Endodermal cell (in vitro differentiated cells): ENCODE measurements at regions not wholly inside any gene's neighbourhood (a gene's known extent, or its start where the extent isn't known, plus 50 kb on each side); places are given as distances from the start of the nearest gene placed in this dataset.

Source experiments
- DNase-seq: peaks from one replicate; pipeline ENCODE4 v3.0.0-alpha.2; 2017
- H3K27ac ChIP-seq: 2 replicates; pipeline ENCODE4 v1.5.1; 2013; ENCODE audit warnings: mild to moderate bottlenecking, low read depth, low read length, moderate library complexity
- H3K27me3 ChIP-seq: 2 replicates; pipeline ENCODE4 v1.6.1; 2013; ENCODE audit warnings: mild to moderate bottlenecking, low read length, moderate library complexity; ENCODE audit not compliant: insufficient read depth, control insufficient read depth, poor library complexity, severe bottlenecking
- H3K36me3 ChIP-seq: 2 replicates; pipeline ENCODE4 v1.7.0; 2013; ENCODE audit warnings: mild to moderate bottlenecking, low read length, moderate library complexity; ENCODE audit not compliant: control insufficient read depth, insufficient read depth
- H3K4me1 ChIP-seq: one replicate; pipeline ENCODE4 v1.7.0; 2013; ENCODE audit warnings: low read length; ENCODE audit not compliant: control insufficient read depth, insufficient read depth
- H3K4me3 ChIP-seq: 2 replicates; pipeline ENCODE4 v1.5.1; 2013; ENCODE audit warnings: mild to moderate bottlenecking, low read length, moderate library complexity
- H3K9ac ChIP-seq: 2 replicates; pipeline ENCODE4 v1.6.1; 2013; ENCODE audit warnings: mild to moderate bottlenecking, low read length, moderate library complexity; ENCODE audit not compliant: poor library complexity, severe bottlenecking; ENCODE audit errors: extremely low read depth
- H3K9me3 ChIP-seq: 2 replicates; pipeline ENCODE4 v1.6.1; 2013; ENCODE audit warnings: mild to moderate bottlenecking, low read length, moderate library complexity; ENCODE audit not compliant: control insufficient read depth
- H3K27ac Mint-ChIP-seq: 2 replicates; pipeline ENCODE4 v1.8.0; 2020; ENCODE audit warnings: mixed read lengths
- H3K27me3 Mint-ChIP-seq: 2 replicates; pipeline ENCODE4 v1.8.0; 2021; ENCODE audit warnings: mild to moderate bottlenecking, mixed read lengths; ENCODE audit not compliant: insufficient read depth
- H3K36me3 Mint-ChIP-seq: 2 replicates; pipeline ENCODE4 v1.8.0; 2020; ENCODE audit warnings: low read depth, mixed read lengths
- H3K4me1 Mint-ChIP-seq: 2 replicates; pipeline ENCODE4 v1.8.0; 2020; ENCODE audit warnings: mixed read lengths
- H3K4me3 Mint-ChIP-seq: 2 replicates; pipeline ENCODE4 v1.8.0; 2020; ENCODE audit warnings: mild to moderate bottlenecking, moderate library complexity, mixed read lengths
- H3K9me3 Mint-ChIP-seq: 2 replicates; pipeline ENCODE4 v1.8.0; 2020; ENCODE audit warnings: mild to moderate bottlenecking, mixed read lengths
- WGBS, 2 experiments: methylation state at CpG; one replicate each; pipeline versions ENCODE4 v1.1.5 to v1.1.7; 2013; ENCODE audit warnings: missing lambda C conversion rate in 2 of 2, mixed read lengths in 1 of 2; ENCODE audit not compliant: insufficient coverage in 1 of 2, insufficient read length in 1 of 2; 5-methylcytosine and 5-hydroxymethylcytosine counted together
- TF ChIP-seq, protein P1 (sequence below): fragments of 200-600 bp; sonication (generic); conservative IDR thresholded peaks from 2 replicates; pipeline ENCODE4 v1.5.0; 2021; ENCODE audit warnings: antibody characterized with exemption, mild to moderate bottlenecking

DNA sequence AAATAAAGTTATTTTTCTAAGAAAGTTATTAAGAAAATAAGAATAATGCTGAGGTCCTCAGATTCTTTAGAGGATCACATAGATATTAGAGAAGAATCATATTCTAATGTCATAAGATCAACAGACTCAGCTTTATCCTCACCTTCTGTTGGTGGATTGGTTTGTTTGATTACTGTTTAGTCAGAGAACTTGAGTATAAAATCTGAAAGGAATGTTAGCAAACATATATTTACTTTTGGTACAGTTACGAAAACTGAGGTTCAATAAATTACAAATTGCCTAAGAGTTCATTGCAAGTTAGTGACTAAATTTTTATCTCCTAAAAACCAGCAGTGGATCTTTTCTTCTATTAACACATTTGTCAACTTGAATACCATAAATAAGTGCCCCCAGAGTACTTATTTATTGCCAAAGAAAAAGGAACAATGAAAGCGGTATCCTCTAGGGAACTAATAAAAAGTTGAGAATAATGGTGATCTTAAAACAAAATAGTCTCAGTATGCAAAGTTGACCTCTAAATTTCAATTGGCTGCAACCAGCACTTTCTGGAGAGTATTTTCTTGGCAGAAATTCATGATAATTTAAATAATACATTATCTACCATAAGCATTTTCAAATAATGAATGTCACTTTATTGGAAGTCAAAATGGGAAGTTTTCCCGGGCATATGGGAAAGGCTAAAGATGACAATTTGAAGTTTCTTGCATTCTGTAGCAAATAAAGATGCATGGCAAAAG lies 296.8 kb downstream of the OTOL1 start:
- Histone ChIP-seq H3K4me3 (no peak overlapping the region), H3K9ac (no peak overlapping the region), H3K27me3 (no peaks in the 10 kb centered on the region), H3K27ac (no peak overlapping the region), H3K9me3 (no peaks in the 10 kb centered on the region), H3K36me3 (no peaks in the 10 kb centered on the region), H3K4me1 (no peaks in the 10 kb centered on the region)
- H3K9me3 Mint-ChIP-seq, result no peaks in the 10 kb centered on the region
- no peak overlapping the region for H3K27ac Mint-ChIP-seq
- no peak for DNase-seq
- no peaks in the 10 kb centered on the region for H3K27me3 Mint-ChIP-seq
- TF ChIP-seq, protein P1, sequence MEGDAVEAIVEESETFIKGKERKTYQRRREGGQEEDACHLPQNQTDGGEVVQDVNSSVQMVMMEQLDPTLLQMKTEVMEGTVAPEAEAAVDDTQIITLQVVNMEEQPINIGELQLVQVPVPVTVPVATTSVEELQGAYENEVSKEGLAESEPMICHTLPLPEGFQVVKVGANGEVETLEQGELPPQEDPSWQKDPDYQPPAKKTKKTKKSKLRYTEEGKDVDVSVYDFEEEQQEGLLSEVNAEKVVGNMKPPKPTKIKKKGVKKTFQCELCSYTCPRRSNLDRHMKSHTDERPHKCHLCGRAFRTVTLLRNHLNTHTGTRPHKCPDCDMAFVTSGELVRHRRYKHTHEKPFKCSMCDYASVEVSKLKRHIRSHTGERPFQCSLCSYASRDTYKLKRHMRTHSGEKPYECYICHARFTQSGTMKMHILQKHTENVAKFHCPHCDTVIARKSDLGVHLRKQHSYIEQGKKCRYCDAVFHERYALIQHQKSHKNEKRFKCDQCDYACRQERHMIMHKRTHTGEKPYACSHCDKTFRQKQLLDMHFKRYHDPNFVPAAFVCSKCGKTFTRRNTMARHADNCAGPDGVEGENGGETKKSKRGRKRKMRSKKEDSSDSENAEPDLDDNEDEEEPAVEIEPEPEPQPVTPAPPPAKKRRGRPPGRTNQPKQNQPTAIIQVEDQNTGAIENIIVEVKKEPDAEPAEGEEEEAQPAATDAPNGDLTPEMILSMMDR, result no peak
- H3K4me3 Mint-ChIP-seq, result no peak overlapping the region
- WGBS, 2 experiments, result 97% methylated on average over 3 of the region's 3 CpGs; no CpG with 5 or more reads in 1 of the 2 experiments
- H3K36me3 Mint-ChIP-seq, result no peaks in the 10 kb centered on the region
- peaks cover 5% of the 10 kb centered on the region for H3K4me1 Mint-ChIP-seq

DNA sequence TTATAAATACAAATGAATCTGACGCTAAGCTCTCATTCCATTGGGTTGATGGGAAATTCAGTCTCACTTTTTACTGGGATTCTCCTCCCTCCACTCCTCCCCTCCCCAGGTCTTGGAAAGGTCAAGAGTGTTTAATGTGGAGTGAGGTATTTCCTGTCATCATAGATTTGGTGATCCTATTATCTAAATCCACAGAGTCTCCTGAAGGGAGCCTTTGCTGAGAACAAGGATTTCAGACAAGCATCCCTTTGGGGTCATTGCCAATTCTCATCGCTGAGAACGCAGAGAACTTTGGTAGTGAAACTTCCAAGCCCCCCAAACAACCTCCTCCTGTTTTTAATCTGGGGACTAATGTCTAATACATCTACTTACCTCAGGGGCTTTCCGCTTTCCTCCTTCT lies 297.9 kb downstream of the OTOL1 start:
- no peak for DNase-seq
- TF ChIP-seq, protein P1, result no peak
- H3K36me3 ChIP-seq, result no peaks in the 10 kb centered on the region
- H3K9me3 ChIP-seq, result no peaks in the 10 kb centered on the region
- no peaks in the 10 kb centered on the region for H3K27me3 ChIP-seq
- 90 to 93% methylated on average over 2 to 3 of the region's 4 CpGs for WGBS, 2 experiments
- no peaks in the 10 kb centered on the region for H3K4me1 ChIP-seq
- Mint-ChIP-seq H3K9me3 (peaks cover under 1% of the 10 kb centered on the region), H3K27ac (no peak overlapping the region), H3K27me3 (no peaks in the 10 kb centered on the region), H3K4me1 (peaks cover 5% of the 10 kb centered on the region), H3K4me3 (no peak overlapping the region), H3K36me3 (no peaks in the 10 kb centered on the region)
- no peak overlapping the region for H3K27ac ChIP-seq
- peak overlapping the region; percentile 23 for H3K4me3 ChIP-seq
- H3K9ac ChIP-seq, result no peak overlapping the region

DNA sequence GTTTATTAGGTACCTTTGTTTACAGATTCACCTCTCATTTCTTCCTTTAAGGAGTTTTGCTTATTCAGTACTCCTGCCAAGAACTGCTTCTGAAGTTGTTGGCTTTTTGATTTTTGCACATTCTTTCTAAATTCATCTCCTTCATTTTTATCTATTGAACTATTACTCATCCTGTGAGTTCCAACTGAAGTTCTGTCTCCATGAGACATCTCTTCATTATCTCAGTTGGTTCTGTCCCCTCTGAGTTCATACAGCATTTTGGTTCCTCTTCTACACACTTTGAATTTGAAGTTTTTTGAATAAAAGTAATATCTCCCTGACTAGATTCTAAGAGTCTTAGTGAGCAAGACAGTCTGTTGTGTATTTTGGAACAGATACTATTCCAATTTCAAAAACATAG lies 299.7 kb downstream of the OTOL1 start:
- Histone ChIP-seq H3K9ac (no peak overlapping the region), H3K27ac (no peak overlapping the region), H3K4me1 (no peaks in the 10 kb centered on the region), H3K4me3 (no peak overlapping the region), H3K9me3 (no peaks in the 10 kb centered on the region), H3K27me3 (no peaks in the 10 kb centered on the region), H3K36me3 (no peaks in the 10 kb centered on the region)
- H3K4me1 Mint-ChIP-seq, result peaks cover 5% of the 10 kb centered on the region
- DNase-seq, result no peak
- no peak overlapping the region for H3K27ac Mint-ChIP-seq
- TF ChIP-seq, protein P1, result no peak
- H3K36me3 Mint-ChIP-seq, result no peaks in the 10 kb centered on the region
- H3K27me3 Mint-ChIP-seq, result no peaks in the 10 kb centered on the region
- peaks cover 13% of the 10 kb centered on the region for H3K9me3 Mint-ChIP-seq
- no peak overlapping the region for H3K4me3 Mint-ChIP-seq
